ENCODE measurements at regions not wholly inside any gene's neighbourhood (a gene's known extent, or its start where the extent isn't known, plus 50 kb on each side); places are given as distances from the start of the nearest gene placed in this dataset.

GRCh38 chr5:9953691-9954090, 296.0 kb downstream of the ATPSCKMT start:
- no peak for DNase-seq (ENCODE audit: low read depth)
- no peak for TF ChIP-seq CTCF (IDR thresholded peaks at IDR 0.05; ENCODE audit: insufficient read depth, low read depth, low read length, missing control alignments)
- H3K4me3 ChIP-seq (ENCODE audit: low read depth, low read length) = no peak overlapping the region

- DNase-seq (ENCODE audit: low read depth) = peak; percentile 30
- no peak for TF ChIP-seq CTCF (IDR thresholded peaks at IDR 0.05; ENCODE audit: insufficient read depth, low read depth, low read length, missing control alignments)
- no peak overlapping the region for H3K4me3 ChIP-seq (ENCODE audit: low read depth, low read length)
These were observed 297.7 kb downstream of the ATPSCKMT start for GRCh38 chr5:9951865-9952516.

GRCh38 chr5:9947944-9948343, 301.7 kb downstream of the ATPSCKMT start:
- H3K4me3 ChIP-seq (ENCODE audit: low read depth, low read length) = no peak overlapping the region
- no peak for DNase-seq (ENCODE audit: low read depth)
- no peak for TF ChIP-seq CTCF (IDR thresholded peaks at IDR 0.05; ENCODE audit: insufficient read depth, low read depth, low read length, missing control alignments)

GRCh38 chr5:9947225-9947714, 302.4 kb downstream of the ATPSCKMT start:
- peak; percentile 70 for DNase-seq (ENCODE audit: low read depth)
- TF ChIP-seq CTCF (IDR thresholded peaks at IDR 0.05; ENCODE audit: insufficient read depth, low read depth, low read length, missing control alignments) = no peak
- no peak overlapping the region for H3K4me3 ChIP-seq (ENCODE audit: low read depth, low read length)

GRCh38 chr5:9932770-9933169, 302.6 kb upstream of the TAS2R1 start:
- no peak overlapping the region for H3K4me3 ChIP-seq (ENCODE audit: low read depth, low read length)
- DNase-seq (ENCODE audit: low read depth) = no peak

GRCh38 chr5:9930156-9930555, 300.0 kb upstream of the TAS2R1 start:
- H3K4me3 ChIP-seq (ENCODE audit: low read depth, low read length) = no peak overlapping the region
- TF ChIP-seq CTCF (IDR thresholded peaks at IDR 0.05; ENCODE audit: insufficient read depth, low read depth, low read length, missing control alignments) = no peak
- DNase-seq (ENCODE audit: low read depth) = no peak

More at GRCh38 chr5:9932770-9933169, 302.6 kb upstream of the TAS2R1 start:
- no peak for TF ChIP-seq CTCF (IDR thresholded peaks at IDR 0.05; ENCODE audit: insufficient read depth, low read depth, low read length, missing control alignments)

GRCh38 chr5:9928326-9928725, 298.2 kb upstream of the TAS2R1 start:
- no peak overlapping the region for H3K4me3 ChIP-seq (ENCODE audit: low read depth, low read length)
- no peak for DNase-seq (ENCODE audit: low read depth)
- no peak for TF ChIP-seq CTCF (IDR thresholded peaks at IDR 0.05; ENCODE audit: insufficient read depth, low read depth, low read length, missing control alignments)
